ENCODE measurements at regions not wholly inside any gene's neighbourhood (a gene's known extent, or its start where the extent isn't known, plus 50 kb on each side); places are given as distances from the start of the nearest gene placed in this dataset. TPM values are rescaled to one million over a fixed set of nuclear protein-coding genes. Genes with fewer than 3 reads are reported as not detected.

Small RNAs in the stretch of these regions (small RNA-seq; reads per million reads assigned to genes)
- not detected for gene BX276092.3
